H9 (cell line): ENCODE measurements at regions not wholly inside any gene's neighbourhood (a gene's known extent, or its start where the extent isn't known, plus 50 kb on each side); places are given as distances from the start of the nearest gene placed in this dataset.

ENCODE experiments used
- DNase-seq: peaks from one replicate; pipeline ENCODE4 v3.0.0-alpha.2; 2017
- H2AFZ ChIP-seq: one replicate; pipeline ENCODE4 v1.6.1; 2013; ENCODE audit warnings: mild to moderate bottlenecking, low read length, control low read depth, moderate library complexity
- H2AK5ac ChIP-seq: 2 replicates; pipeline ENCODE4 v1.6.1; 2013; ENCODE audit warnings: low read length, control low read depth, mixed read lengths; ENCODE audit not compliant: insufficient read length
- H2BK120ac ChIP-seq: one replicate; pipeline ENCODE4 v1.6.1; 2013; ENCODE audit warnings: low read depth, mild to moderate bottlenecking, low read length, control low read depth, inconsistent platforms; ENCODE audit not compliant: poor library complexity, severe bottlenecking
- H2BK12ac ChIP-seq: 2 replicates; pipeline ENCODE4 v1.6.1; 2013; ENCODE audit warnings: low read length, control low read depth, mixed read lengths, low read depth; ENCODE audit not compliant: insufficient read length
- H2BK15ac ChIP-seq: 2 replicates; pipeline ENCODE4 v1.6.1; 2013; ENCODE audit warnings: low read depth, low read length, control low read depth
- H2BK20ac ChIP-seq: one replicate; pipeline ENCODE4 v1.6.1; 2013; ENCODE audit warnings: low read depth, mild to moderate bottlenecking, low read length, control low read depth, inconsistent platforms; ENCODE audit not compliant: poor library complexity, severe bottlenecking
- H2BK5ac ChIP-seq: 2 replicates; pipeline ENCODE4 v1.6.1; 2013; ENCODE audit warnings: low read length, control low read depth, mixed read lengths; ENCODE audit not compliant: insufficient read length
- H3K14ac ChIP-seq: 2 replicates; pipeline ENCODE4 v1.6.1; 2013; ENCODE audit warnings: low read length, control low read depth; ENCODE audit not compliant: insufficient read depth
- H3K18ac ChIP-seq: 2 replicates; pipeline ENCODE4 v1.6.1; 2013; ENCODE audit warnings: low read depth, mild to moderate bottlenecking, mixed read lengths, low read length, control low read depth; ENCODE audit not compliant: insufficient read length
- H3K23ac ChIP-seq: 2 replicates; pipeline ENCODE4 v1.6.1; 2013; ENCODE audit warnings: low read length, control low read depth, mixed read lengths, low read depth; ENCODE audit not compliant: insufficient read length
- H3K23me2 ChIP-seq: 2 replicates; pipeline ENCODE4 v1.6.1; 2013; ENCODE audit warnings: low read depth, mild to moderate bottlenecking, mixed read lengths, low read length, control low read depth; ENCODE audit not compliant: insufficient read length, poor library complexity, severe bottlenecking
- H3K27ac ChIP-seq: 2 replicates; pipeline ENCODE4 v1.5.1; 2013; ENCODE audit warnings: low read length, control low read depth, mixed read lengths, low read depth; ENCODE audit not compliant: insufficient read length
- H3K27me3 ChIP-seq: 2 replicates; pipeline ENCODE4 v1.6.1; 2013; ENCODE audit warnings: low read length, control low read depth, inconsistent platforms; ENCODE audit not compliant: insufficient read depth
- H3K4ac ChIP-seq: 2 replicates; pipeline ENCODE4 v1.6.1; 2013; ENCODE audit warnings: low read depth, mild to moderate bottlenecking, control low read depth, inconsistent platforms, low read length, moderate library complexity
- H3K4me1 ChIP-seq: 2 replicates; pipeline ENCODE4 v1.6.1; 2013; ENCODE audit warnings: low read length, control low read depth, inconsistent platforms; ENCODE audit not compliant: insufficient read depth
- H3K4me2 ChIP-seq: 2 replicates; pipeline ENCODE4 v1.6.1; 2013; ENCODE audit warnings: low read length, control low read depth, mixed read lengths; ENCODE audit not compliant: insufficient read length, insufficient read depth
- H3K56ac ChIP-seq: 2 replicates; pipeline ENCODE4 v1.6.1; 2013; ENCODE audit warnings: low read depth, mild to moderate bottlenecking, mixed read lengths, low read length, control low read depth; ENCODE audit not compliant: insufficient read length
- H3K79me1 ChIP-seq: 2 replicates; pipeline ENCODE4 v1.6.1; 2013; ENCODE audit warnings: low read depth, mild to moderate bottlenecking, moderate library complexity, low read length, control low read depth, inconsistent platforms; ENCODE audit not compliant: insufficient read depth, poor library complexity, severe bottlenecking
- H3K79me2 ChIP-seq: 2 replicates; pipeline ENCODE4 v1.6.1; 2013; ENCODE audit warnings: low read length, control low read depth, inconsistent platforms; ENCODE audit not compliant: insufficient read depth
- H3K9ac ChIP-seq: 2 replicates; pipeline ENCODE4 v1.6.1; 2013; ENCODE audit warnings: low read length, control low read depth, mixed read lengths; ENCODE audit not compliant: insufficient read length; ENCODE audit errors: extremely low read depth
- H3K9me3 ChIP-seq: one replicate; pipeline ENCODE4 v1.6.1; 2013; ENCODE audit warnings: low read depth, low read length, inconsistent platforms; ENCODE audit not compliant: control insufficient read depth
- H3T11ph ChIP-seq: one replicate; pipeline ENCODE4 v1.6.1; 2013; ENCODE audit warnings: mild to moderate bottlenecking, low read length, control low read depth, inconsistent platforms
- H4K20me1 ChIP-seq: one replicate; pipeline ENCODE4 v1.6.1; 2013; ENCODE audit not compliant: control insufficient read depth, insufficient read length, insufficient read depth
- H4K5ac ChIP-seq: 2 replicates; pipeline ENCODE4 v1.6.1; 2013; ENCODE audit warnings: low read depth, mild to moderate bottlenecking, mixed read lengths, low read length, control low read depth; ENCODE audit not compliant: insufficient read length
- H4K8ac ChIP-seq: replicated peaks from 2 replicates; pipeline ENCODE4 v1.6.1; 2013; ENCODE audit warnings: low read length, control low read depth, mixed read lengths, low read depth; ENCODE audit not compliant: insufficient read length
- H4K91ac ChIP-seq: 2 replicates; pipeline ENCODE4 v1.6.1; 2013; ENCODE audit warnings: low read depth, mild to moderate bottlenecking, moderate library complexity, mixed read lengths, low read length, control low read depth; ENCODE audit not compliant: insufficient read length
- H3K27ac Mint-ChIP-seq, 3 experiments: 2 replicates in 2 of 3; 3 replicates in 1 of 3; pipeline ENCODE4 v1.8.0; 2020 to 2021; ENCODE audit warnings: mixed read lengths in 3 of 3, mild to moderate bottlenecking in 1 of 3, moderate library complexity in 1 of 3
- H3K27me3 Mint-ChIP-seq: 2 replicates; pipeline ENCODE4 v1.8.0; 2021; ENCODE audit warnings: low read depth, mild to moderate bottlenecking, moderate library complexity, mixed read lengths
- H3K36me3 Mint-ChIP-seq, 3 experiments: 2 replicates in 2 of 3; 3 replicates in 1 of 3; pipeline ENCODE4 v1.8.0; 2020 to 2021; ENCODE audit warnings: low read depth in 3 of 3, mixed read lengths in 3 of 3; ENCODE audit not compliant: insufficient read depth in 1 of 3
- H3K4me1 Mint-ChIP-seq, 2 experiments: 2 replicates each; pipeline ENCODE4 v1.8.0; 2020; ENCODE audit warnings: mixed read lengths in 2 of 2
- H3K4me3 Mint-ChIP-seq, 2 experiments: 2 replicates in 1 of 2; 3 replicates in 1 of 2; pipeline ENCODE4 v1.8.0; 2020 to 2021; ENCODE audit warnings: mild to moderate bottlenecking in 2 of 2, mixed read lengths in 2 of 2, moderate library complexity in 1 of 2
- H3K9me3 Mint-ChIP-seq, 2 experiments: 2 replicates in 1 of 2; 3 replicates in 1 of 2; pipeline ENCODE4 v1.8.0; 2020; ENCODE audit warnings: mild to moderate bottlenecking in 2 of 2, mixed read lengths in 2 of 2, moderate library complexity in 1 of 2
- CTCF ChIP-seq: fragments of 200-600 bp; sonication (generic); conservative IDR thresholded peaks from 3 replicates; pipeline ENCODE4 v1.8.0; 2021; ENCODE audit warnings: antibody characterized with exemption, mild to moderate bottlenecking
- WGBS: extraction: QIAGEN DNeasy Blood & Tissue Kit; methylation state at CpG from one replicate; pipeline ENCODE4 v1.1.7; 2013; ENCODE audit warnings: missing lambda C conversion rate, low lambda C conversion rate, mixed read lengths; ENCODE audit not compliant: insufficient read length; ENCODE audit errors: extremely low coverage; 5-methylcytosine and 5-hydroxymethylcytosine counted together

- no peak overlapping the region for H3K27ac ChIP-seq
- H3K27me3 ChIP-seq: no peaks in the 10 kb centered on the region
- H3K9ac ChIP-seq: no peak overlapping the region
- no peak overlapping the region for H2BK12ac ChIP-seq
- Mint-ChIP-seq H3K27ac (no peak overlapping the region), H3K4me1 (peaks cover 15 to 16% of the 10 kb centered on the region in 2 experiments), H3K36me3 (peaks cover 8 to 28% (median 12%) of the 10 kb centered on the region in 3 experiments), H3K27me3 (peaks cover 9% of the 10 kb centered on the region), H3K9me3 (peaks cover 10 to 36% of the 10 kb centered on the region in 2 experiments), H3K4me3 (no peak overlapping the region)
- H3K14ac ChIP-seq: no peak overlapping the region; the same call in 1 of the 2 replicates
- H3K23ac ChIP-seq: no peak overlapping the region
- H3K18ac ChIP-seq: peak overlapping the region; percentile 84
- H2AFZ ChIP-seq: no peak overlapping the region
- H2BK5ac ChIP-seq: no peak overlapping the region
- no peak overlapping the region for H4K91ac ChIP-seq
- no peak overlapping the region for H2AK5ac ChIP-seq
- no peak overlapping the region for H2BK15ac ChIP-seq
- H2BK120ac ChIP-seq: no peak overlapping the region
- TF ChIP-seq CTCF: no peak
- peak; percentile 26 for DNase-seq
- no peaks in the 10 kb centered on the region for H3K23me2 ChIP-seq
- no peak overlapping the region for H3T11ph ChIP-seq
- H3K4me1 ChIP-seq: no peaks in the 10 kb centered on the region
- no peak overlapping the region for H3K56ac ChIP-seq
- H3K9me3 ChIP-seq: peaks cover 5% of the 10 kb centered on the region
- H3K4ac ChIP-seq: no peak overlapping the region
- no peak overlapping the region for H3K4me2 ChIP-seq
- no peak overlapping the region for H4K8ac ChIP-seq
- H3K79me2 ChIP-seq: no peaks in the 10 kb centered on the region
- H3K79me1 ChIP-seq: no peaks in the 10 kb centered on the region
- no peaks in the 10 kb centered on the region for H4K20me1 ChIP-seq
- no CpG with 5 or more reads among the region's 17 CpGs for WGBS
- no peak overlapping the region for H2BK20ac ChIP-seq
- no peak overlapping the region for H4K5ac ChIP-seq
Measured at GRCh38 chr14:104239861-104240301, 101.5 kb downstream of the KIF26A start.
